HepG2 (cell line): ENCODE measurements at regions not wholly inside any gene's neighbourhood (a gene's known extent, or its start where the extent isn't known, plus 50 kb on each side); places are given as distances from the start of the nearest gene placed in this dataset.

ENCODE experiments used
- ATAC-seq: fragments of 200-7000 bp; cut with Tn5 transposase; 3 replicates; pipeline ENCODE4 v1.9.1; 2020; ENCODE audit warnings: mild to moderate bottlenecking, moderate library complexity
- BruUV-seq: library from RNA; stranded (reverse); fragments of 400-500 nt; replicated peaks from 2 replicates; lab custom pipeline; 2021; lab: Mats Ljungman, UMichigan
- CTCF ChIA-PET: fragments of 300-600 bp; formaldehyde crosslinking; extraction: SDS; loops from one replicate; lab custom pipeline; 2021; ENCODE audit warnings: low total read pairs, inconsistent platforms, low intra/inter-chr PET ratio; lab: Yijun Ruan, JAX
- POLR2A ChIA-PET: fragments of 350-600 bp; sonication (Branson Sonifier 250); formaldehyde crosslinking; loops from one replicate; lab custom pipeline; 2020; ENCODE audit warnings: antibody characterized with exemption, inconsistent platforms; lab: Yijun Ruan, JAX
- DNase-seq: peaks from one replicate; pipeline ENCODE4 v3.0.0-alpha.2; 2015; ENCODE audit warnings: low spot score
- FAIRE-seq: peaks from 3 replicates; lab custom pipeline; 2011; peaks lifted over from hg19 to GRCh38; lab: Jason Lieb, UNC
- H2AFZ ChIP-seq: one replicate; pipeline ENCODE4 v1.6.1; 2011; ENCODE audit warnings: low read length, inconsistent platforms
- H3K27ac ChIP-seq: fragments of 300-600 bp; 3 replicates; pipeline ENCODE4 v1.8.0; 2011; ENCODE audit warnings: mixed run types, mild to moderate bottlenecking, mixed read lengths, low read length, inconsistent platforms; ENCODE audit not compliant: insufficient read depth; ENCODE audit errors: extremely low read length
- H3K27me3 ChIP-seq, 2 experiments: fragments of 200-600 bp in 1 of 2; 2 replicates in 1 of 2; 3 replicates in 1 of 2; pipeline versions ENCODE4 v1.6.0 to v1.8.0; 2011; ENCODE audit warnings: low read length in 2 of 2, mild to moderate bottlenecking in 2 of 2, moderate library complexity in 2 of 2, inconsistent platforms in 1 of 2; ENCODE audit not compliant: insufficient read depth in 2 of 2, control insufficient read depth in 1 of 2
- H3K36me3 ChIP-seq, 2 experiments: fragments of 200-600 bp in 1 of 2; replicated peaks in 1 of 2; 2 replicates in 1 of 2; 3 replicates in 1 of 2; pipeline versions ENCODE4 v1.5.1 to v1.8.0; 2011; ENCODE audit warnings: low read length in 2 of 2, inconsistent platforms in 1 of 2; ENCODE audit not compliant: insufficient read depth in 2 of 2, control insufficient read depth in 1 of 2
- H3K4me1 ChIP-seq: 2 replicates; pipeline ENCODE4 v1.5.1; 2012; ENCODE audit warnings: low read length, inconsistent platforms; ENCODE audit not compliant: insufficient read depth
- H3K4me2 ChIP-seq: 2 replicates; pipeline ENCODE4 v1.6.0; 2011; ENCODE audit warnings: low read depth, low read length, inconsistent platforms
- H3K4me3 ChIP-seq, 3 experiments: fragments of 200-600 bp in 1 of 3; sonication (generic), shearing (Covaris generic) in 1 of 3; replicated peaks in 1 of 3; 2 replicates each; pipeline ENCODE4 v1.5.1; 2011 to 2016; ENCODE audit warnings: low read length in 3 of 3, inconsistent platforms in 2 of 3, low read depth in 2 of 3, mild to moderate bottlenecking in 2 of 3, control low read depth in 1 of 3, mixed read lengths in 1 of 3; ENCODE audit not compliant: insufficient read depth in 1 of 3
- H3K79me2 ChIP-seq: one replicate; pipeline ENCODE4 v1.6.1; 2011; ENCODE audit warnings: low read length, inconsistent platforms; ENCODE audit not compliant: insufficient read depth
- H3K9ac ChIP-seq: 2 replicates; pipeline ENCODE4 v1.6.0; 2011; ENCODE audit warnings: mild to moderate bottlenecking, low read depth, low read length, inconsistent platforms; ENCODE audit not compliant: insufficient read depth
- H3K9me3 ChIP-seq: 2 replicates; pipeline ENCODE4 v1.5.1; 2012; ENCODE audit warnings: mild to moderate bottlenecking, low read length
- H4K20me1 ChIP-seq: 2 replicates; pipeline ENCODE4 v1.6.0; 2011; ENCODE audit warnings: inconsistent platforms, mild to moderate bottlenecking, low read length, moderate library complexity; ENCODE audit not compliant: insufficient read depth
- JUNB ChIP-seq: sonication (generic); formaldehyde crosslinking; IDR thresholded peaks from 2 replicates; pipeline ENCODE4 v1.8.0; 2022; ENCODE audit warnings: missing genetic modification reagents, mild to moderate bottlenecking, borderline replicate concordance
- KLF16 ChIP-seq, 2 experiments: sonication (generic) in 1 of 2; formaldehyde crosslinking in 1 of 2; IDR thresholded peaks; 2 replicates each; pipeline versions ENCODE4 v1.6.1 to v1.8.0; 2016 to 2023; ENCODE audit warnings: missing genetic modification reagents in 2 of 2, missing compliant biosample characterization in 1 of 2
- MTF1 ChIP-seq: sonication (generic); formaldehyde crosslinking; IDR thresholded peaks from 2 replicates; pipeline ENCODE4 v1.5.0; 2020; ENCODE audit warnings: missing genetic modification reagents
- NKX3-1 ChIP-seq: sonication (generic); formaldehyde crosslinking; IDR thresholded peaks from 2 replicates; pipeline ENCODE4 v1.5.0; 2020; ENCODE audit warnings: missing genetic modification reagents
- RBAK ChIP-seq: sonication (generic); formaldehyde crosslinking; IDR thresholded peaks from 2 replicates; pipeline ENCODE4 v1.5.1; 2020; ENCODE audit warnings: mild to moderate bottlenecking, missing genetic modification reagents
- SMARCC2 ChIP-seq: fragments of 450-650 bp; IDR thresholded peaks from 2 replicates; pipeline ENCODE4 v1.6.1; 2017; ENCODE audit warnings: antibody characterized with exemption, mild to moderate bottlenecking
- TBP ChIP-seq: sonication (generic); formaldehyde crosslinking; IDR thresholded peaks from 2 replicates; pipeline ENCODE4 v1.5.0; 2020; ENCODE audit warnings: missing genetic modification reagents
- THYN1 ChIP-seq: sonication (generic); formaldehyde crosslinking; IDR thresholded peaks from 2 replicates; pipeline ENCODE4 v1.8.1; 2023; ENCODE audit warnings: low read depth, mild to moderate bottlenecking, moderate library complexity, missing genetic modification reagents, borderline replicate concordance
- ZFP41 ChIP-seq: sonication (generic); formaldehyde crosslinking; IDR thresholded peaks from 2 replicates; pipeline ENCODE4 v1.4.0; 2020; ENCODE audit warnings: mild to moderate bottlenecking, missing genetic modification reagents, borderline replicate concordance
- ZNF17 ChIP-seq: sonication (generic); formaldehyde crosslinking; IDR thresholded peaks from 2 replicates; pipeline ENCODE4 v1.5.0; 2020; ENCODE audit warnings: mild to moderate bottlenecking, missing genetic modification reagents
- ZNF333 ChIP-seq: sonication (generic); formaldehyde crosslinking; IDR thresholded peaks from 2 replicates; pipeline ENCODE4 v1.4.0; 2020; ENCODE audit warnings: mild to moderate bottlenecking, missing genetic modification reagents, borderline replicate concordance
- ZNF674 ChIP-seq: sonication (generic); formaldehyde crosslinking; IDR thresholded peaks from 2 replicates; pipeline ENCODE4 v1.5.0; 2020; ENCODE audit warnings: low read depth, mild to moderate bottlenecking, missing genetic modification reagents
- ZNF775 ChIP-seq: sonication (generic); formaldehyde crosslinking; IDR thresholded peaks from 2 replicates; pipeline ENCODE4 v1.4.0; 2020; ENCODE audit warnings: missing genetic modification reagents, mild to moderate bottlenecking, moderate library complexity, borderline replicate concordance
- ZNF816 ChIP-seq: sonication (generic); formaldehyde crosslinking; IDR thresholded peaks from 2 replicates; pipeline ENCODE4 v1.8.0; 2022; ENCODE audit warnings: missing genetic modification reagents, mild to moderate bottlenecking, borderline replicate concordance
- ZSCAN12 ChIP-seq: sonication (generic); formaldehyde crosslinking; IDR thresholded peaks from 2 replicates; pipeline ENCODE4 v1.9.0; 2021; ENCODE audit warnings: mild to moderate bottlenecking, missing genetic modification reagents
- WGBS: methylation state at CpG from one replicate; pipeline ENCODE4 v1.1.6; 2017; ENCODE audit warnings: low lambda C conversion rate; 5-methylcytosine and 5-hydroxymethylcytosine counted together
- in situ Hi-C: cut with HindIII; loops from 2 replicates; pipeline ENCODE4 v1.10.0; 2017; ENCODE audit warnings: low pct_unique_long_range_greater_than_20kb; ENCODE audit not compliant: extremely low pct_ligation_motif_present
- intact Hi-C: fragments of 100-400 bp; cut with micrococcal nuclease; formaldehyde crosslinking; loops from one replicate; pipeline ENCODE4 v1.10.0; 2022; ENCODE audit not compliant: unreplicated experiment
- TF ChIP-seq, protein P1 (sequence below): sonication (generic); formaldehyde crosslinking; IDR thresholded peaks from 2 replicates; pipeline ENCODE4 v1.5.1; 2020; ENCODE audit warnings: mild to moderate bottlenecking, moderate library complexity, missing genetic modification reagents

GRCh38 chr11:127649071-127649470, 648.5 kb upstream of the KIRREL3 start:
- H3K4me3 ChIP-seq: no peak overlapping the region
- H3K79me2 ChIP-seq: no peaks in the 10 kb centered on the region
- 2% methylated on average over 2 of the region's 2 CpGs for WGBS
- intact Hi-C loops: no loop called here
- in situ Hi-C loops: no loop called here
- no peak for DNase-seq
- H4K20me1 ChIP-seq: no peaks in the 10 kb centered on the region
- H3K36me3 ChIP-seq: no peaks in the 10 kb centered on the region
- no peak for FAIRE-seq
- H3K9ac ChIP-seq: no peak overlapping the region
- no peak overlapping the region for H3K27ac ChIP-seq
- H3K27me3 ChIP-seq: no peaks in the 10 kb centered on the region
- TF ChIP-seq, protein P1, sequence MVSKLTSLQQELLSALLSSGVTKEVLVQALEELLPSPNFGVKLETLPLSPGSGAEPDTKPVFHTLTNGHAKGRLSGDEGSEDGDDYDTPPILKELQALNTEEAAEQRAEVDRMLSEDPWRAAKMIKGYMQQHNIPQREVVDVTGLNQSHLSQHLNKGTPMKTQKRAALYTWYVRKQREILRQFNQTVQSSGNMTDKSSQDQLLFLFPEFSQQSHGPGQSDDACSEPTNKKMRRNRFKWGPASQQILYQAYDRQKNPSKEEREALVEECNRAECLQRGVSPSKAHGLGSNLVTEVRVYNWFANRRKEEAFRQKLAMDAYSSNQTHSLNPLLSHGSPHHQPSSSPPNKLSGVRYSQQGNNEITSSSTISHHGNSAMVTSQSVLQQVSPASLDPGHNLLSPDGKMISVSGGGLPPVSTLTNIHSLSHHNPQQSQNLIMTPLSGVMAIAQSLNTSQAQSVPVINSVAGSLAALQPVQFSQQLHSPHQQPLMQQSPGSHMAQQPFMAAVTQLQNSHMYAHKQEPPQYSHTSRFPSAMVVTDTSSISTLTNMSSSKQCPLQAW: no peak
- no peak for TF ChIP-seq ZFP41 (CRISPR knock-in tag)
- TF ChIP-seq, all 625 proteins: peak for 0
- Histone ChIP-seq H3K4me2 (no peak overlapping the region), H2AFZ (no peak overlapping the region), H3K4me1 (no peaks in the 10 kb centered on the region), H3K9me3 (peaks cover 67% of the 10 kb centered on the region)
- CTCF ChIA-PET: no interaction called here
- BruUV-seq: no TSS peak
- POLR2A ChIA-PET: no interaction called here
- no peak for ATAC-seq

GRCh38 chr11:127648583-127648982, 648.0 kb upstream of the KIRREL3 start:
- Histone ChIP-seq H4K20me1 (no peaks in the 10 kb centered on the region), H3K36me3 (no peaks in the 10 kb centered on the region), H3K9ac (no peak overlapping the region), H3K79me2 (no peaks in the 10 kb centered on the region), H3K4me2 (no peak overlapping the region), H2AFZ (no peak overlapping the region), H3K27ac (no peak overlapping the region), H3K27me3 (no peaks in the 10 kb centered on the region), H3K4me3 (no peak overlapping the region), H3K4me1 (no peaks in the 10 kb centered on the region), H3K9me3 (peaks cover 71% of the 10 kb centered on the region)
- FAIRE-seq: no peak
- in situ Hi-C loops (no loop called here), intact Hi-C loops (no loop called here)
- ChIA-PET CTCF (no interaction called here), POLR2A (no interaction called here)
- no TSS peak for BruUV-seq
- no peak for ATAC-seq
- no peak for DNase-seq
- TF ChIP-seq ZNF816 (CRISPR knock-in tag): no peak
- TF ChIP-seq ZNF17: no peak
- TF ChIP-seq ZNF674 (CRISPR knock-in tag): no peak
- no peak for TF ChIP-seq SMARCC2
- TF ChIP-seq ZNF775 (CRISPR knock-in tag): no peak
- no peak for TF ChIP-seq MTF1 (CRISPR knock-in tag)
- TF ChIP-seq THYN1: no peak
- no peak for TF ChIP-seq KLF16 (CRISPR knock-in tag; IDR thresholded peaks at IDR 0.05)
- TF ChIP-seq TBP (CRISPR knock-in tag): no peak
- TF ChIP-seq ZNF333 (CRISPR knock-in tag): no peak
- TF ChIP-seq JUNB (CRISPR knock-in tag): no peak
- TF ChIP-seq ZSCAN12 (CRISPR knock-in tag): no peak
- no peak for TF ChIP-seq RBAK (CRISPR knock-in tag)
- TF ChIP-seq NKX3-1 (CRISPR knock-in tag): no peak
